H1 (cell line): ENCODE measurements at regions not wholly inside any gene's neighbourhood (a gene's known extent, or its start where the extent isn't known, plus 50 kb on each side); places are given as distances from the start of the nearest gene placed in this dataset.

ENCODE experiments used
- CTCF ChIA-PET: fragments of 300-600 bp; sonication (Branson Sonifier 250); formaldehyde crosslinking; loops from one replicate; lab custom pipeline; 2021; ENCODE audit not compliant: partially characterized antibody; lab: Charles Lee
- POLR2A ChIA-PET: fragments of 300-600 bp; sonication (Branson Sonifier 250); formaldehyde crosslinking; loops from one replicate; lab custom pipeline; 2021; ENCODE audit warnings: inconsistent platforms; ENCODE audit not compliant: partially characterized antibody; lab: Charles Lee
- DNase-seq, 2 experiments: peaks; one replicate each; pipeline versions ENCODE4 v3.0.0 to v3.0.0-alpha.2; 2010 to 2022; ENCODE audit warnings: low spot score in 2 of 2, low read depth in 1 of 2, mixed read lengths in 1 of 2
- FAIRE-seq: peaks from 2 replicates; lab custom pipeline; 2011; peaks lifted over from hg19 to GRCh38; lab: Jason Lieb, UNC
- H2AFZ ChIP-seq: 2 replicates; pipeline ENCODE4 v1.8.1; 2012; ENCODE audit warnings: low read length, inconsistent platforms
- H2AK5ac ChIP-seq: 2 replicates; pipeline ENCODE4 v1.6.1; 2013; ENCODE audit warnings: low read depth, low read length
- H2BK120ac ChIP-seq: replicated peaks from 2 replicates; pipeline ENCODE3; 2013; ENCODE audit warnings: low read depth, low read length, inconsistent platforms
- H2BK12ac ChIP-seq: 2 replicates; pipeline ENCODE4 v1.6.1; 2013; ENCODE audit warnings: low read depth, low read length
- H2BK15ac ChIP-seq: 2 replicates; pipeline ENCODE4 v1.6.1; 2013; ENCODE audit warnings: low read length
- H2BK20ac ChIP-seq: 2 replicates; pipeline ENCODE4 v1.6.1; 2013; ENCODE audit warnings: low read length
- H2BK5ac ChIP-seq: 2 replicates; pipeline ENCODE4 v1.6.1; 2013; ENCODE audit warnings: low read depth, low read length
- H3K14ac ChIP-seq: 2 replicates; pipeline ENCODE4 v1.6.1; 2013; ENCODE audit warnings: inconsistent platforms; ENCODE audit not compliant: insufficient read length
- H3K18ac ChIP-seq: 2 replicates; pipeline ENCODE4 v1.6.1; 2013; ENCODE audit warnings: low read length; ENCODE audit errors: extremely low read depth
- H3K23ac ChIP-seq: 2 replicates; pipeline ENCODE4 v1.6.1; 2013; ENCODE audit warnings: inconsistent platforms; ENCODE audit not compliant: insufficient read length
- H3K23me2 ChIP-seq: 2 replicates; pipeline ENCODE4 v1.6.1; 2013; ENCODE audit warnings: low read depth, low read length
- H3K27ac ChIP-seq: 2 replicates; pipeline ENCODE4 v1.6.1; 2011; ENCODE audit warnings: low read depth, low read length, inconsistent platforms
- H3K27me3 ChIP-seq, 4 experiments: replicated peaks in 1 of 4; 1 replicate in 1 of 4; 2 replicates in 3 of 4; pipeline versions ENCODE4 v1.6.1 to v1.8.1; 2011 to 2013; ENCODE audit warnings: low read length in 3 of 4, mild to moderate bottlenecking in 3 of 4, inconsistent platforms in 2 of 4, mixed read lengths in 2 of 4, moderate library complexity in 1 of 4; ENCODE audit not compliant: control insufficient read depth in 3 of 4, insufficient read depth in 3 of 4; ENCODE audit errors: extremely low read depth in 1 of 4
- H3K36me3 ChIP-seq, 4 experiments: 2 replicates each; pipeline versions ENCODE4 v1.6.1 to v1.8.1; 2011 to 2013; ENCODE audit warnings: mild to moderate bottlenecking in 4 of 4, low read length in 3 of 4, moderate library complexity in 2 of 4, control low read depth in 1 of 4, inconsistent platforms in 1 of 4; ENCODE audit not compliant: insufficient read depth in 4 of 4, control insufficient read depth in 2 of 4
- H3K4ac ChIP-seq: replicated peaks from 2 replicates; pipeline ENCODE3; 2013; ENCODE audit warnings: low read length, low read depth, mixed read lengths, inconsistent platforms; ENCODE audit not compliant: insufficient read length
- H3K4me1 ChIP-seq, 4 experiments: replicated peaks in 1 of 4; 1 replicate in 1 of 4; 2 replicates in 3 of 4; pipeline versions ENCODE4 v1.6.1 to v1.8.1; 2011 to 2013; ENCODE audit warnings: low read length in 3 of 4, inconsistent platforms in 2 of 4, mixed read lengths in 1 of 4; ENCODE audit not compliant: insufficient read depth in 4 of 4, control insufficient read depth in 3 of 4
- H3K4me2 ChIP-seq, 2 experiments: 2 replicates each; pipeline versions ENCODE4 v1.6.1 to v1.8.1; 2011 to 2013; ENCODE audit warnings: low read depth in 2 of 2, low read length in 2 of 2, control low read depth in 1 of 2, inconsistent platforms in 1 of 2, mild to moderate bottlenecking in 1 of 2; ENCODE audit not compliant: insufficient read depth in 1 of 2
- H3K4me3 ChIP-seq, 4 experiments: fragments of 200-600, 300-600 bp in 1 of 4; sonication (generic), shearing (Covaris generic), sonication (Bioruptor Twin) in 1 of 4; 2 replicates each; pipeline versions ENCODE4 v1.5.1 to v1.8.1; 2011 to 2016; ENCODE audit warnings: low read length in 4 of 4, low read depth in 3 of 4, control low read depth in 2 of 4, inconsistent platforms in 2 of 4, mild to moderate bottlenecking in 2 of 4, mixed read lengths in 1 of 4, moderate library complexity in 1 of 4; ENCODE audit not compliant: insufficient read depth in 2 of 4; ENCODE audit errors: extremely low read depth in 1 of 4
- H3K56ac ChIP-seq: replicated peaks from 2 replicates; pipeline ENCODE3; 2013; ENCODE audit warnings: low read depth, mild to moderate bottlenecking, mixed read lengths, low read length, inconsistent platforms; ENCODE audit not compliant: insufficient read length
- H3K79me1 ChIP-seq: 2 replicates; pipeline ENCODE4 v1.6.1; 2013; ENCODE audit warnings: low read depth, low read length, control low read depth
- H3K79me2 ChIP-seq, 2 experiments: 2 replicates each; pipeline versions ENCODE4 v1.6.1 to v1.8.1; 2012 to 2013; ENCODE audit warnings: low read length in 2 of 2, mild to moderate bottlenecking in 2 of 2, inconsistent platforms in 1 of 2; ENCODE audit not compliant: insufficient read depth in 2 of 2, control insufficient read depth in 1 of 2
- H3K9ac ChIP-seq, 4 experiments: replicated peaks in 1 of 4; 1 replicate in 1 of 4; 2 replicates in 3 of 4; pipeline versions ENCODE4 v1.6.1 to v1.8.1; 2011 to 2013; ENCODE audit warnings: low read depth in 3 of 4, low read length in 3 of 4, control low read depth in 2 of 4, mild to moderate bottlenecking in 2 of 4, moderate library complexity in 2 of 4, inconsistent platforms in 1 of 4; ENCODE audit errors: extremely low read depth in 1 of 4
- H3K9me3 ChIP-seq, 2 experiments: 2 replicates each; pipeline versions ENCODE4 v1.6.1 to v1.8.1; 2012 to 2013; ENCODE audit warnings: mild to moderate bottlenecking in 2 of 2, moderate library complexity in 2 of 2, control low read depth in 1 of 2, inconsistent platforms in 1 of 2, low read depth in 1 of 2, low read length in 1 of 2, mixed read lengths in 1 of 2; ENCODE audit not compliant: insufficient read depth in 2 of 2
- H4K20me1 ChIP-seq, 2 experiments: replicated peaks in 1 of 2; 2 replicates each; pipeline versions ENCODE3 to v1.8.1; 2011 to 2013; ENCODE audit warnings: inconsistent platforms in 2 of 2, low read length in 2 of 2, mild to moderate bottlenecking in 1 of 2; ENCODE audit not compliant: insufficient read depth in 2 of 2, control insufficient read depth in 1 of 2
- H4K5ac ChIP-seq: 2 replicates; pipeline ENCODE4 v1.6.1; 2013; ENCODE audit warnings: low read length, low read depth, mixed read lengths, inconsistent platforms; ENCODE audit not compliant: insufficient read length
- H4K8ac ChIP-seq: 2 replicates; pipeline ENCODE4 v1.8.0; 2013; ENCODE audit warnings: mild to moderate bottlenecking, moderate library complexity, low read length, inconsistent platforms; ENCODE audit not compliant: insufficient read depth; ENCODE audit errors: extremely low read depth
- H4K91ac ChIP-seq: replicated peaks from 2 replicates; pipeline ENCODE3; 2013; ENCODE audit warnings: low read length, mixed read lengths, inconsistent platforms; ENCODE audit not compliant: insufficient read length
- ATF2 ChIP-seq: IDR thresholded peaks from 2 replicates; pipeline ENCODE4 v1.6.1; 2012; ENCODE audit warnings: low read length, inconsistent platforms
- BCL11A ChIP-seq, 2 experiments: IDR thresholded peaks; one replicate each; pipeline ENCODE4 v1.6.1; 2011; ENCODE audit warnings: low read depth in 2 of 2, low read length in 2 of 2, mild to moderate bottlenecking in 2 of 2
- SIRT6 ChIP-seq: IDR thresholded peaks from one replicate; pipeline ENCODE4 v1.7.1; 2012; ENCODE audit warnings: low read length, inconsistent platforms
- WGBS, 2 experiments: shearing (Covaris generic) in 1 of 2; methylation state at CpG; one replicate each; pipeline versions ENCODE4 v1.1.6 to v1.1.7; 2013 to 2015; ENCODE audit warnings: low lambda C conversion rate in 2 of 2, mixed read lengths in 2 of 2, inconsistent platforms in 1 of 2, low coverage in 1 of 2, missing lambda C conversion rate in 1 of 2; ENCODE audit not compliant: insufficient replicate concordance in 2 of 2, insufficient coverage in 1 of 2, insufficient read length in 1 of 2; ENCODE audit errors: extremely low coverage in 1 of 2, missing lambda C conversion rate in 1 of 2; 5-methylcytosine and 5-hydroxymethylcytosine counted together

GRCh38 chr10:2244471-2244870 is 507.1 kb upstream of the ADARB2 start:
- H3K79me1 ChIP-seq: no peaks in the 10 kb centered on the region
- CTCF ChIA-PET: no interaction called here
- no peaks in the 10 kb centered on the region for H3K36me3 ChIP-seq
- no peak overlapping the region for H2BK12ac ChIP-seq
- H2BK5ac ChIP-seq: peak overlapping the region; percentile 53; the same call in 1 of the 2 replicates
- DNase-seq (no peak), FAIRE-seq (no peak)
- no peak overlapping the region for H3K56ac ChIP-seq
- 94% methylated on average over 11 of the region's 12 CpGs; no CpG with 5 or more reads in 1 of the 2 experiments for WGBS, 2 experiments
- POLR2A ChIA-PET: no interaction called here
- no peak overlapping the region for H2AK5ac ChIP-seq
- no peaks in the 10 kb centered on the region for H4K20me1 ChIP-seq
- no peak overlapping the region for H3K4me2 ChIP-seq
- no peak overlapping the region for H2AFZ ChIP-seq
- H3K18ac ChIP-seq: no peak overlapping the region
- H2BK20ac ChIP-seq: no peak overlapping the region
- H3K23ac ChIP-seq: no peak overlapping the region
- H3K27me3 ChIP-seq: no peaks in the 10 kb centered on the region
- no peak overlapping the region for H4K91ac ChIP-seq
- H4K8ac ChIP-seq: no peak overlapping the region
- no peak for TF ChIP-seq ATF2
- TF ChIP-seq BCL11A (IDR thresholded peaks at IDR 0.05; ENCODE audit: low read depth in 2 of 2, low read length in 2 of 2): no peak
- no peak for TF ChIP-seq SIRT6
- no peak overlapping the region for H3K4me3 ChIP-seq
- no peak overlapping the region; a peak in 1 of 7 replicates for H3K9ac ChIP-seq
- H4K5ac ChIP-seq: no peak overlapping the region
- no peak overlapping the region for H3K4ac ChIP-seq
- no peak overlapping the region for H2BK15ac ChIP-seq
- H3K4me1 ChIP-seq: no peaks in the 10 kb centered on the region
- no peaks in the 10 kb centered on the region for H3K9me3 ChIP-seq
- H3K23me2 ChIP-seq: no peaks in the 10 kb centered on the region
- H3K27ac ChIP-seq: no peak overlapping the region
- no peaks in the 10 kb centered on the region; a peak in 1 of 4 replicates for H3K79me2 ChIP-seq
- no peak overlapping the region for H2BK120ac ChIP-seq
- H3K14ac ChIP-seq: no peak overlapping the region
